ENCODE measurements at regions not wholly inside any gene's neighbourhood (a gene's known extent, or its start where the extent isn't known, plus 50 kb on each side); places are given as distances from the start of the nearest gene placed in this dataset.

DNA sequence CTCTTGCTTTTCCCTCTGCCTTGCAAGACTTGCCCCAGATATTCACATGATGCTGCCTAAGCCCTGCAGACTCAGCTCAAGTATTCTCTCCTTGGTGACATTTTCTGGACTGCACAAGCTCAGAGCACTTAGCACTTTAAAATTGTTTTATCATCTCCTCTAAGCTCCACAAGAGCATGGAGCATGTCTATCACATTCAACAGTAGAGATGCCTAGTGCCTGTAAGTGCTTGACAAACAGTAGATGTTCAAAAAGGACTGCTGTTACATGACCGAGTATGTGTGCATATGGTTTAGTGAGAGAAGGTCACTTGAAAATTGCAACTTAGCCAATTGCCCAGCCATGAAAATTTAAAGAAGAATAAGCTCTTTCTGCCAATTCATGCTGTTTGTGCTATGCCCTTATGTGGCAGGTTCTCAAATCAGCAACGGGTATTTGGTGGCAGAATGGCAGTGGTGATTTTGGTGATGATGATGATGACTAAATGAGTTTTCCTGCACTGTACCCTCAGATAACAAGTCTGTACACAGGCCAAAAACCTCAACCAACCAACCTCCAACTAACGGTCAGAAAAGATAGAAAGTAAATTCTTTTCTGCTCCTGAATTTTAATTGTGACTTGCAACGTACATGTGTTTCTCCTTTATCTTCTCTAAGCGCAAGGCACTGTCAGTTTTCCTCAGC, 647.2 kb upstream of the UBE2E2 start:
- H3K27me3 ChIP-seq (replicated peaks in 1 of 4; ENCODE audit: control insufficient read depth in 3 of 4, extremely low read depth in 1 of 4, insufficient read depth in 3 of 4, low read length in 3 of 4): no peaks in the 10 kb centered on the region
- no peak overlapping the region for H3K23ac ChIP-seq (ENCODE audit: insufficient read length)
- no peak overlapping the region for H4K8ac ChIP-seq (ENCODE audit: extremely low read depth, insufficient read depth, low read length)
- DNase-seq (ENCODE audit: low read depth in 1 of 2, low spot score in 2 of 2) (no peak), FAIRE-seq (no peak)
- H2BK120ac ChIP-seq (replicated peaks; ENCODE audit: low read depth, low read length): no peak overlapping the region
- no peaks in the 10 kb centered on the region for H3K79me2 ChIP-seq (ENCODE audit: control insufficient read depth in 1 of 2, insufficient read depth in 2 of 2, low read length in 2 of 2)
- H3K4me2 ChIP-seq (ENCODE audit: insufficient read depth in 1 of 2, low read depth in 2 of 2, low read length in 2 of 2): no peak overlapping the region
- H3K4me1 ChIP-seq (replicated peaks in 1 of 4; ENCODE audit: control insufficient read depth in 3 of 4, insufficient read depth in 4 of 4, low read length in 3 of 4): no peaks in the 10 kb centered on the region
- H3K36me3 ChIP-seq (ENCODE audit: control insufficient read depth in 2 of 4, insufficient read depth in 4 of 4, low read length in 3 of 4): no peaks in the 10 kb centered on the region
- H2AK5ac ChIP-seq (ENCODE audit: low read depth, low read length): no peak overlapping the region
- H3K4me3 ChIP-seq (ENCODE audit: extremely low read depth in 1 of 4, insufficient read depth in 2 of 4, low read depth in 3 of 4, low read length in 4 of 4): no peak overlapping the region
- H3K9ac ChIP-seq (replicated peaks in 1 of 4; ENCODE audit: extremely low read depth in 1 of 4, low read depth in 3 of 4, low read length in 3 of 4): no peak overlapping the region
- no peak overlapping the region for H2BK15ac ChIP-seq (ENCODE audit: low read length)
- no peak overlapping the region for H4K5ac ChIP-seq (ENCODE audit: insufficient read length, low read depth, low read length)
- no peak overlapping the region for H3K18ac ChIP-seq (ENCODE audit: extremely low read depth, low read length)
- H2BK5ac ChIP-seq (ENCODE audit: low read depth, low read length): no peak overlapping the region
- H2AFZ ChIP-seq (ENCODE audit: low read length): no peak overlapping the region
- no peak overlapping the region for H3K14ac ChIP-seq (ENCODE audit: insufficient read length)
- H3K27ac ChIP-seq (ENCODE audit: low read depth, low read length): no peak overlapping the region
- no peak overlapping the region for H3K4ac ChIP-seq (replicated peaks; ENCODE audit: insufficient read length, low read depth, low read length)
- no peaks in the 10 kb centered on the region; the same call in 1 of the 2 replicates for H3K23me2 ChIP-seq (ENCODE audit: low read depth, low read length)
- H4K91ac ChIP-seq (replicated peaks; ENCODE audit: insufficient read length, low read length): no peak overlapping the region
- H2BK12ac ChIP-seq (ENCODE audit: low read depth, low read length): no peak overlapping the region
- TF ChIP-seq CHD1 (IDR thresholded peaks at IDR 0.05; ENCODE audit: low read depth, low read length) (no peak), SRF (IDR thresholded peaks at IDR 0.05; ENCODE audit: low read depth, low read length) (no peak), TCF12 (IDR thresholded peaks at IDR 0.05; ENCODE audit: low read depth, low read length) (no peak)
- no peak overlapping the region for H2BK20ac ChIP-seq (ENCODE audit: low read length)
- ChIA-PET POLR2A (ENCODE audit: partially characterized antibody) (no interaction called here), CTCF (ENCODE audit: partially characterized antibody) (interaction anchor here (0.6 to 1.1 kb wide), 3 partner anchors 8 to 74 kb away, joined by 3 to 7 read pairs (median 5); no protein-coding TSS in a partner anchor)
- H3K9me3 ChIP-seq (ENCODE audit: insufficient read depth in 2 of 2, low read depth in 1 of 2, low read length in 1 of 2): no peaks in the 10 kb centered on the region
- WGBS, 2 experiments (ENCODE audit: extremely low coverage in 1 of 2, insufficient coverage in 1 of 2, insufficient read length in 1 of 2, insufficient replicate concordance in 2 of 2, low coverage in 1 of 2, low lambda C conversion rate in 2 of 2, missing lambda C conversion rate in 1 of 2): 91% methylated on average over 5 of the region's 5 CpGs; no CpG with 5 or more reads in 1 of the 2 experiments
- no peak overlapping the region for H3K56ac ChIP-seq (replicated peaks; ENCODE audit: insufficient read length, low read depth, low read length)
- no peaks in the 10 kb centered on the region for H4K20me1 ChIP-seq (replicated peaks in 1 of 2; ENCODE audit: control insufficient read depth in 1 of 2, insufficient read depth in 2 of 2, low read length in 2 of 2)
- H3K79me1 ChIP-seq (ENCODE audit: low read depth, low read length): no peaks in the 10 kb centered on the region

All from H1 (cell line).